Lung (tissue), 11 donors: ENCODE measurements at regions not wholly inside any gene's neighbourhood (a gene's known extent, or its start where the extent isn't known, plus 50 kb on each side); places are given as distances from the start of the nearest gene placed in this dataset.

Source experiments
- ATAC-seq: fragments of 200-7000 bp; cut with Tn5 transposase; one replicate; pipeline ENCODE4 v1.9.1; 2020; ENCODE audit warnings: moderate number of reproducible peaks; ENCODE audit not compliant: insufficient read depth, low FRiP score
- DNase-seq, 3 donors: peaks; one replicate each; pipeline ENCODE4 v3.0.0-alpha.2; 2013 to 2017
- H3K27ac ChIP-seq, 2 donors: one replicate each; pipeline ENCODE4 v1.5.1; 2013; ENCODE audit warnings: mild to moderate bottlenecking in 2 of 2, moderate library complexity in 2 of 2, control low read depth in 1 of 2, inconsistent platforms in 1 of 2, low read depth in 1 of 2, low read length in 1 of 2
- H3K27me3 ChIP-seq, 3 donors: one replicate each; pipeline ENCODE4 v1.5.1; 2013; ENCODE audit warnings: low read length in 2 of 3; ENCODE audit not compliant: control insufficient read depth in 3 of 3, insufficient read depth in 3 of 3
- H3K36me3 ChIP-seq, 4 donors: one replicate each; pipeline ENCODE4 v1.5.1; 2013; ENCODE audit warnings: low read length in 4 of 4, mild to moderate bottlenecking in 1 of 4, moderate library complexity in 1 of 4; ENCODE audit not compliant: control insufficient read depth in 4 of 4, insufficient read depth in 4 of 4
- H3K4me1 ChIP-seq, 5 donors: one replicate each; pipeline ENCODE4 v1.5.1; 2013; ENCODE audit warnings: low read length in 5 of 5, mild to moderate bottlenecking in 2 of 5, moderate library complexity in 1 of 5; ENCODE audit not compliant: control insufficient read depth in 5 of 5, insufficient read depth in 5 of 5
- H3K4me3 ChIP-seq: one replicate; pipeline ENCODE4 v1.5.1; 2013; ENCODE audit warnings: mild to moderate bottlenecking, control low read depth, moderate library complexity
- H3K9ac ChIP-seq, 2 donors: one replicate each; pipeline ENCODE4 v1.5.1; 2013; ENCODE audit warnings: low read length in 2 of 2, control low read depth in 1 of 2; ENCODE audit not compliant: insufficient read depth in 1 of 2
- H3K9me3 ChIP-seq, 4 donors: one replicate each; pipeline ENCODE4 v1.5.1; 2013; ENCODE audit warnings: low read length in 3 of 4, mild to moderate bottlenecking in 1 of 4, moderate library complexity in 1 of 4; ENCODE audit not compliant: control insufficient read depth in 4 of 4, insufficient read depth in 3 of 4
- CTCF ChIP-seq: IDR thresholded peaks from 2 replicates; pipeline ENCODE4 v1.5.1; 2012; ENCODE audit warnings: mild to moderate bottlenecking; ENCODE audit errors: control extremely low read depth, extremely low read depth
- whole genome bisulfite sequencing, 2 donors: extraction: QIAGEN DNeasy Blood & Tissue Kit; methylation state at CpG; one replicate each; pipeline ENCODE4 v1.1.7; 2013; 5-methylcytosine and 5-hydroxymethylcytosine counted together
- donor health status: control.
- donor health status: control.
- donor health status: Bipolar disorder and iron deficiency.
- donor health status: healthy.
- donor health status: DM: yes; HTN: yes; CAD: no.

GRCh38 chr11:112499153-112499880 lies 238.7 kb upstream of the PLET1 start:
- Histone ChIP-seq H3K27me3 (peaks cover 0 to 2% (median 0%) of the 10 kb centered on the region in 3 donors), H3K9me3 (no peaks in the 10 kb centered on the region), H3K36me3 (no peaks in the 10 kb centered on the region), H3K4me1 (no peaks in the 10 kb centered on the region), H3K4me3 (no peak overlapping the region), H3K27ac (no peak overlapping the region), H3K9ac (no peak overlapping the region)
- no peak for DNase-seq
- 71 to 73% methylated on average over 20 of the region's 20 CpGs for WGBS, 2 donors
- no peak for TF ChIP-seq CTCF
- no peak for ATAC-seq

DNA sequence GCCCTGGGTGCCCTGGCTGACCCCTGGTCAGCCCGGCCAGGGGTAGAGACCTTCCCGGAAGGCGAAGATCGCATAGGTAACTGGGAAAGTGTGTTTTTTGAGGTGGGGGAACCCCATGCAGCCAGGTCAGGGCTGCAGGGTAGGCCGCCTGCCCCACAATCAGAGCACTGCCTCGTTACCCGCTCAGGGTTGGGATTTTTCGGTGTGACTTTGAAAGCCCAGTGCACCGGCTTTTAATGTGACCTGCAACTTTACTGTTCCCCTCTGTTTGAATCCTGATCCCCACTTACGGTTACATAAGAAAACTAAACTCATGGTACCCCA lies 239.2 kb upstream of the PLET1 start:
- no peak for ATAC-seq
- Histone ChIP-seq H3K4me1 (no peaks in the 10 kb centered on the region), H3K9me3 (no peaks in the 10 kb centered on the region), H3K4me3 (no peak overlapping the region), H3K36me3 (no peaks in the 10 kb centered on the region), H3K9ac (no peak overlapping the region), H3K27me3 (peaks cover 0 to 2% (median 0%) of the 10 kb centered on the region in 3 donors), H3K27ac (no peak overlapping the region)
- DNase-seq = no peak
- WGBS, 2 donors = 95 to 96% methylated on average over 10 of the region's 10 CpGs
- TF ChIP-seq CTCF = no peak

DNA sequence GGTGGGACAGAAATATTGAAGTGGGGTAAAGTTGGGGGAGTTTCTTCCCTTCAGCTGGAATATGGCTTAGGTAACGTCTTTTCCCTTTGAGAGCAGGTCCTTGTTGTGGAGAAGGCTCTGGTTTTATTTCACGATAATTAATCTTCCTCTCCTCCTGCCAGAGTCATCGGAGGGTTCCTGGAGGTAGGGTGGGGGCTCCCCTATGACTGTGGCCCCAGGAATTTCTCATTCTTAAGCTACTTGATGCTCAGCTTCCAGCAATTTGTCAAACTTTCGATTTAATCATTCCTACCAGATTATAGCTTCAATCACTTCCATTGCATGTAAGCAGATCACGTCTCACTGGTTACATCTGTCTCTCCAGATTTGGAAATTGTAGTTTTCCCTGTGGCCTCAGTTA lies 242.8 kb upstream of the PLET1 start:
- H3K9ac ChIP-seq = no peak overlapping the region
- no peaks in the 10 kb centered on the region for H3K36me3 ChIP-seq
- no peak for TF ChIP-seq CTCF
- no peak for ATAC-seq
- WGBS, 2 donors = 80% methylated on average over 5 of the region's 5 CpGs
- no peaks in the 10 kb centered on the region for H3K27me3 ChIP-seq
- H3K4me3 ChIP-seq = no peak overlapping the region
- H3K9me3 ChIP-seq = no peaks in the 10 kb centered on the region
- DNase-seq = no peak
- H3K4me1 ChIP-seq = no peaks in the 10 kb centered on the region
- H3K27ac ChIP-seq = no peak overlapping the region

GRCh38 chr11:112504056-112504455 lies 243.4 kb upstream of the PLET1 start:
- H3K9me3 ChIP-seq = no peaks in the 10 kb centered on the region
- no peak for TF ChIP-seq CTCF
- no peak for ATAC-seq
- H3K4me1 ChIP-seq = no peaks in the 10 kb centered on the region
- WGBS, 2 donors = 97% methylated on average over 1 of the region's 1 CpG
- no peaks in the 10 kb centered on the region for H3K36me3 ChIP-seq
- H3K27ac ChIP-seq = no peak overlapping the region
- H3K27me3 ChIP-seq = no peaks in the 10 kb centered on the region
- no peak overlapping the region for H3K9ac ChIP-seq
- H3K4me3 ChIP-seq = no peak overlapping the region
- DNase-seq = no peak
